SU-DHL-6 (cell line): ENCODE measurements at regions not wholly inside any gene's neighbourhood (a gene's known extent, or its start where the extent isn't known, plus 50 kb on each side); places are given as distances from the start of the nearest gene placed in this dataset.

Experiments used
- H2AFZ ChIP-seq: fragments of 200-600 bp; sonication (generic); 2 replicates; pipeline ENCODE4 v1.6.1; 2014; ENCODE audit warnings: low read depth, mild to moderate bottlenecking, moderate library complexity, mixed read lengths, antibody characterized with exemption, low read length; ENCODE audit not compliant: severe bottlenecking
- H3F3A ChIP-seq: fragments of 200-600 bp; shearing (Covaris generic); 2 replicates; pipeline ENCODE4 v1.6.0; 2016; ENCODE audit warnings: antibody characterized with exemption, mild to moderate bottlenecking; ENCODE audit not compliant: insufficient read depth
- H3K27ac ChIP-seq: fragments of 200-600 bp; sonication (generic); 2 replicates; pipeline ENCODE4 v1.5.1; 2016; ENCODE audit warnings: low read depth, mild to moderate bottlenecking, low read length, moderate library complexity, mixed read lengths
- H3K27me3 ChIP-seq: fragments of 200-600 bp; sonication (generic), shearing (Covaris generic); 2 replicates; pipeline ENCODE4 v1.6.0; 2014; ENCODE audit warnings: mild to moderate bottlenecking, low read length
- H3K36me3 ChIP-seq: fragments of 200-600 bp; sonication (generic); 2 replicates; pipeline ENCODE4 v1.6.1; 2014; ENCODE audit warnings: mild to moderate bottlenecking, low read length, mixed read lengths
- H3K4me2 ChIP-seq: fragments of 300-600, 200-600 bp; shearing (Covaris generic), sonication (generic); 2 replicates; pipeline ENCODE4 v1.6.0; 2014; ENCODE audit warnings: low read length, low read depth, mild to moderate bottlenecking; ENCODE audit not compliant: poor library complexity, severe bottlenecking
- H3K4me3 ChIP-seq: fragments of 200-600 bp; sonication (generic); 2 replicates; pipeline ENCODE4 v1.5.1; 2014; ENCODE audit warnings: antibody characterized with exemption, low read length, mild to moderate bottlenecking, mixed read lengths; ENCODE audit not compliant: insufficient read depth, poor library complexity, severe bottlenecking
- H3K79me2 ChIP-seq: fragments of 200-600 bp; sonication (generic); 2 replicates; pipeline ENCODE4 v1.6.1; 2014; ENCODE audit warnings: mild to moderate bottlenecking, low read length, moderate library complexity; ENCODE audit not compliant: insufficient read depth
- H3K9ac ChIP-seq: fragments of 200-600 bp; sonication (generic); 2 replicates; pipeline ENCODE4 v1.7.0; 2014; ENCODE audit warnings: mild to moderate bottlenecking, low read length
- H3K9me2 ChIP-seq: fragments of 200-600 bp; sonication (generic); replicated peaks from 2 replicates; pipeline ENCODE4 v1.6.1; 2014; ENCODE audit warnings: low read length; ENCODE audit not compliant: insufficient read depth
- H3K9me3 ChIP-seq: fragments of 200-600 bp; sonication (generic); 2 replicates; pipeline ENCODE4 v1.6.1; 2014; ENCODE audit warnings: low read length, mixed read lengths; ENCODE audit not compliant: insufficient read depth
- H4K20me1 ChIP-seq: fragments of 200-600 bp; sonication (generic); 2 replicates; pipeline ENCODE4 v1.6.1; 2014; ENCODE audit warnings: low read depth, mild to moderate bottlenecking, antibody characterized with exemption, low read length, moderate library complexity, mixed read lengths
- CTCF ChIP-seq: fragments of 200-600 bp; sonication (generic); IDR thresholded peaks from one replicate; pipeline ENCODE4 v1.5.1; 2017; ENCODE audit warnings: antibody characterized with exemption, mild to moderate bottlenecking, low read length, moderate library complexity; ENCODE audit not compliant: insufficient read depth, poor library complexity, severe bottlenecking
- EZH2phosphoT487 ChIP-seq: fragments of 200-600 bp; sonication (generic), shearing (Covaris generic); conservative IDR thresholded peaks from 2 replicates; pipeline ENCODE4 v1.6.1; 2018; ENCODE audit warnings: mild to moderate bottlenecking, antibody characterized with exemption, low read length, moderate library complexity, mixed read lengths

GRCh38 chr9:28598408-28598807, 1025.1 kb upstream of the C9orf72 start:
- Histone ChIP-seq H3K9ac (no peak overlapping the region), H3K79me2 (no peaks in the 10 kb centered on the region), H3K4me2 (no peak overlapping the region), H3K4me3 (no peak overlapping the region), H3K27me3 (no peaks in the 10 kb centered on the region), H2AFZ (no peak overlapping the region), H3K9me3 (no peaks in the 10 kb centered on the region), H3K27ac (no peak overlapping the region), H4K20me1 (no peaks in the 10 kb centered on the region), H3K9me2 (no peaks in the 10 kb centered on the region), H3F3A (no peaks in the 10 kb centered on the region), H3K36me3 (no peaks in the 10 kb centered on the region)
- TF ChIP-seq CTCF, result no peak
- no peak for TF ChIP-seq EZH2phosphoT487

- no peaks in the 10 kb centered on the region for H3K79me2 ChIP-seq
- TF ChIP-seq EZH2phosphoT487, result no peak
- TF ChIP-seq CTCF, result no peak
- H2AFZ ChIP-seq, result no peak overlapping the region
- no peaks in the 10 kb centered on the region for H3K27me3 ChIP-seq
- no peaks in the 10 kb centered on the region for H3K9me2 ChIP-seq
- no peak overlapping the region for H3K4me3 ChIP-seq
- H3K9ac ChIP-seq, result no peak overlapping the region
- H3F3A ChIP-seq, result no peaks in the 10 kb centered on the region
- H3K4me2 ChIP-seq, result no peak overlapping the region
- H3K27ac ChIP-seq, result no peak overlapping the region
- no peaks in the 10 kb centered on the region for H3K36me3 ChIP-seq
- no peaks in the 10 kb centered on the region for H4K20me1 ChIP-seq
- H3K9me3 ChIP-seq, result no peaks in the 10 kb centered on the region
These were observed 1026.9 kb upstream of the C9orf72 start for GRCh38 chr9:28600226-28600625.

GRCh38 chr9:28607843-28608242, 1034.6 kb upstream of the C9orf72 start:
- Histone ChIP-seq H3K9ac (no peak overlapping the region), H3K9me2 (no peaks in the 10 kb centered on the region), H3K27ac (no peak overlapping the region), H3K9me3 (no peaks in the 10 kb centered on the region), H3K27me3 (no peaks in the 10 kb centered on the region), H2AFZ (no peak overlapping the region), H3K4me3 (no peak overlapping the region), H4K20me1 (no peaks in the 10 kb centered on the region; the same call in 1 of the 2 replicates), H3K36me3 (no peaks in the 10 kb centered on the region), H3K4me2 (no peak overlapping the region), H3F3A (no peaks in the 10 kb centered on the region), H3K79me2 (no peaks in the 10 kb centered on the region)
- TF ChIP-seq CTCF (no peak), EZH2phosphoT487 (no peak)

- H4K20me1 ChIP-seq, result no peaks in the 10 kb centered on the region; the same call in 1 of the 2 replicates
- TF ChIP-seq EZH2phosphoT487 (no peak), CTCF (no peak)
- no peak overlapping the region for H3K4me2 ChIP-seq
These were observed 1037.1 kb upstream of the C9orf72 start for GRCh38 chr9:28610339-28610738.

More at GRCh38 chr9:28610339-28610738, 1037.1 kb upstream of the C9orf72 start:
- H3K27me3 ChIP-seq, result no peaks in the 10 kb centered on the region
- no peaks in the 10 kb centered on the region for H3K9me3 ChIP-seq
- H3F3A ChIP-seq, result no peaks in the 10 kb centered on the region
- H3K9me2 ChIP-seq, result no peaks in the 10 kb centered on the region
- no peak overlapping the region for H3K9ac ChIP-seq
- H3K4me3 ChIP-seq, result no peak overlapping the region
- no peaks in the 10 kb centered on the region for H3K36me3 ChIP-seq
- H3K79me2 ChIP-seq, result no peaks in the 10 kb centered on the region
- no peak overlapping the region for H3K27ac ChIP-seq
- no peak overlapping the region for H2AFZ ChIP-seq
